HepG2 (cell line): ENCODE measurements at regions not wholly inside any gene's neighbourhood (a gene's known extent, or its start where the extent isn't known, plus 50 kb on each side); places are given as distances from the start of the nearest gene placed in this dataset.

Source experiments
- ELF4 ChIP-seq: sonication (generic); formaldehyde crosslinking; IDR thresholded peaks from 2 replicates; pipeline ENCODE4 v1.5.0; 2020; ENCODE audit warnings: missing genetic modification reagents, mild to moderate bottlenecking, moderate library complexity, borderline replicate concordance
- MED13 ChIP-seq: sonication (generic); formaldehyde crosslinking; IDR thresholded peaks from 2 replicates; pipeline ENCODE4 v1.5.0; 2020; ENCODE audit warnings: missing genetic modification reagents
- MIER2 ChIP-seq: IDR thresholded peaks from 2 replicates; pipeline ENCODE4 v1.6.1; 2016; ENCODE audit warnings: missing biosample characterization, missing genetic modification reagents
- MTF2 ChIP-seq: sonication (generic); formaldehyde crosslinking; IDR thresholded peaks from 2 replicates; pipeline ENCODE4 v1.5.0; 2020; ENCODE audit warnings: missing genetic modification reagents, borderline replicate concordance
- NR2F1 ChIP-seq, 2 experiments: fragments of 450-650 bp in 1 of 2; formaldehyde crosslinking in 1 of 2; IDR thresholded peaks; 2 replicates each; pipeline versions ENCODE4 v1.5.0 to v1.6.1; 2016 to 2020; ENCODE audit warnings: mild to moderate bottlenecking in 1 of 2, missing compliant biosample characterization in 1 of 2, missing genetic modification reagents in 1 of 2, moderate library complexity in 1 of 2
- NRL ChIP-seq: sonication (generic); formaldehyde crosslinking; IDR thresholded peaks from 2 replicates; pipeline ENCODE4 v1.5.0; 2020; ENCODE audit warnings: missing genetic modification reagents, mild to moderate bottlenecking, moderate library complexity, borderline replicate concordance
- SIX1 ChIP-seq: sonication (generic); formaldehyde crosslinking; IDR thresholded peaks from 2 replicates; pipeline ENCODE4 v1.4.0; 2020; ENCODE audit warnings: missing genetic modification reagents, borderline replicate concordance
- TBL1XR1 ChIP-seq: fragments of 150-350 bp; IDR thresholded peaks from 2 replicates; pipeline ENCODE4 v1.6.1; 2014; ENCODE audit warnings: borderline replicate concordance, low read length; ENCODE audit not compliant: partially characterized antibody
- XBP1 ChIP-seq: sonication (generic); formaldehyde crosslinking; IDR thresholded peaks from 2 replicates; pipeline ENCODE4 v1.5.0; 2020; ENCODE audit warnings: missing genetic modification reagents
- ZNF354B ChIP-seq: sonication (generic); formaldehyde crosslinking; IDR thresholded peaks from 2 replicates; pipeline ENCODE4 v1.8.0; 2022; ENCODE audit warnings: mild to moderate bottlenecking, missing genetic modification reagents
- ZNF792 ChIP-seq: IDR thresholded peaks from 2 replicates; pipeline ENCODE4 v1.6.1; 2016
- ZSCAN22 ChIP-seq: sonication (generic); formaldehyde crosslinking; IDR thresholded peaks from 2 replicates; pipeline ENCODE4 v1.4.0; 2020; ENCODE audit warnings: mild to moderate bottlenecking, missing genetic modification reagents
- TF ChIP-seq, protein P1 (sequence below): sonication (generic); formaldehyde crosslinking; IDR thresholded peaks from 2 replicates; pipeline ENCODE4 v1.5.1; 2020; ENCODE audit warnings: mild to moderate bottlenecking, missing genetic modification reagents, moderate library complexity
- TF ChIP-seq, protein P2 (sequence below): sonication (generic); formaldehyde crosslinking; IDR thresholded peaks from 2 replicates; pipeline ENCODE4 v1.5.0; 2020; ENCODE audit warnings: mild to moderate bottlenecking, missing genetic modification reagents, borderline replicate concordance
- TF ChIP-seq, protein P3 (sequence below): sonication (generic); formaldehyde crosslinking; IDR thresholded peaks from 2 replicates; pipeline ENCODE4 v1.4.0; 2020; ENCODE audit warnings: mild to moderate bottlenecking, missing genetic modification reagents, borderline replicate concordance
- TF ChIP-seq, protein P4 (sequence below): sonication (generic); formaldehyde crosslinking; IDR thresholded peaks from 2 replicates; pipeline ENCODE4 v1.8.0; 2023; ENCODE audit warnings: mild to moderate bottlenecking, missing genetic modification reagents

DNA sequence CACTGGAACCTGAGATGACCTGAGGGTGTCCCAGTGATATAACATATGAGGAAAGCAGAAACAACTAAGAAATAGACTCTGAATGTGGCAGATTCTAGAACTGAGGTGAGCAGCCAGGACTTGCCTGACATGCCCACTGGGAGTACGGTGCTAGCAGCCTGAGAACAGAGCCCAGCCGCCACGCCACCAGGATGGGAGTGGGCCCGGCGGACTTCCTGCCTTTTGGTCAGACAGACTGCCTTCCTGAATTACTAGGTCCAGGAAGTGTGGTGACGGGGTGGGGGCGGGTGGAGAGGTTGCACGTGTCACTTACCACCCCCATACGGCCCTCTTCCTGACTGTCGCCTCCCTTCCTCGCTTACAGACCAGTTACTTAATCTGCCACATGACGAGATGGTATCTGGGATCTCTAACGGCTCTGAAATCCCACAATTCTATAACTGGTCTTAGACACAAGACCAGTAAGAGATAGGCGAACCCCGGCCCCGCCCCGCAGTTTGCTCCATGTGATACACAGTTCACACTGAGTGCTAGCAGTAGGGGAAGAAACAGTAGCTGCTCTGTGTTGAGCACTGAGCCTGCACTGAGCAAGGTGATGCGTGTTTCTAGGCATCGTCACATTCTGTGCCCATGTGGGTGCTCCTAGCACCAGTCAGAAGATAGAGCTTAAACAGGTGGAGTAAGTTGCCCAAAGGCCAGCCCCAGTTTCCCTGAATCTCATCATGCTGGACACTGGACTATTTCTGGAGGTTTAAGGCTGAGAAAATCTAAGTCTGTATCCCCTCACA lies 95.7 kb downstream of the CPN2 start (continued):
- TF ChIP-seq, protein P1, sequence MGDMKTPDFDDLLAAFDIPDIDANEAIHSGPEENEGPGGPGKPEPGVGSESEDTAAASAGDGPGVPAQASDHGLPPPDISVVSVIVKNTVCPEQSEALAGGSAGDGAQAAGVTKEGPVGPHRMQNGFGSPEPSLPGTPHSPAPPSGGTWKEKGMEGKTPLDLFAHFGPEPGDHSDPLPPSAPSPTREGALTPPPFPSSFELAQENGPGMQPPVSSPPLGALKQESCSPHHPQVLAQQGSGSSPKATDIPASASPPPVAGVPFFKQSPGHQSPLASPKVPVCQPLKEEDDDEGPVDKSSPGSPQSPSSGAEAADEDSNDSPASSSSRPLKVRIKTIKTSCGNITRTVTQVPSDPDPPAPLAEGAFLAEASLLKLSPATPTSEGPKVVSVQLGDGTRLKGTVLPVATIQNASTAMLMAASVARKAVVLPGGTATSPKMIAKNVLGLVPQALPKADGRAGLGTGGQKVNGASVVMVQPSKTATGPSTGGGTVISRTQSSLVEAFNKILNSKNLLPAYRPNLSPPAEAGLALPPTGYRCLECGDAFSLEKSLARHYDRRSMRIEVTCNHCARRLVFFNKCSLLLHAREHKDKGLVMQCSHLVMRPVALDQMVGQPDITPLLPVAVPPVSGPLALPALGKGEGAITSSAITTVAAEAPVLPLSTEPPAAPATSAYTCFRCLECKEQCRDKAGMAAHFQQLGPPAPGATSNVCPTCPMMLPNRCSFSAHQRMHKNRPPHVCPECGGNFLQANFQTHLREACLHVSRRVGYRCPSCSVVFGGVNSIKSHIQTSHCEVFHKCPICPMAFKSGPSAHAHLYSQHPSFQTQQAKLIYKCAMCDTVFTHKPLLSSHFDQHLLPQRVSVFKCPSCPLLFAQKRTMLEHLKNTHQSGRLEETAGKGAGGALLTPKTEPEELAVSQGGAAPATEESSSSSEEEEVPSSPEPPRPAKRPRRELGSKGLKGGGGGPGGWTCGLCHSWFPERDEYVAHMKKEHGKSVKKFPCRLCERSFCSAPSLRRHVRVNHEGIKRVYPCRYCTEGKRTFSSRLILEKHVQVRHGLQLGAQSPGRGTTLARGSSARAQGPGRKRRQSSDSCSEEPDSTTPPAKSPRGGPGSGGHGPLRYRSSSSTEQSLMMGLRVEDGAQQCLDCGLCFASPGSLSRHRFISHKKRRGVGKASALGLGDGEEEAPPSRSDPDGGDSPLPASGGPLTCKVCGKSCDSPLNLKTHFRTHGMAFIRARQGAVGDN (CRISPR knock-in tag): peak; percentile 73
- no peak for TF ChIP-seq ZSCAN22 (CRISPR knock-in tag)
- no peak for TF ChIP-seq NRL
- TF ChIP-seq ZNF354B (CRISPR knock-in tag): no peak
- TF ChIP-seq, protein P2, sequence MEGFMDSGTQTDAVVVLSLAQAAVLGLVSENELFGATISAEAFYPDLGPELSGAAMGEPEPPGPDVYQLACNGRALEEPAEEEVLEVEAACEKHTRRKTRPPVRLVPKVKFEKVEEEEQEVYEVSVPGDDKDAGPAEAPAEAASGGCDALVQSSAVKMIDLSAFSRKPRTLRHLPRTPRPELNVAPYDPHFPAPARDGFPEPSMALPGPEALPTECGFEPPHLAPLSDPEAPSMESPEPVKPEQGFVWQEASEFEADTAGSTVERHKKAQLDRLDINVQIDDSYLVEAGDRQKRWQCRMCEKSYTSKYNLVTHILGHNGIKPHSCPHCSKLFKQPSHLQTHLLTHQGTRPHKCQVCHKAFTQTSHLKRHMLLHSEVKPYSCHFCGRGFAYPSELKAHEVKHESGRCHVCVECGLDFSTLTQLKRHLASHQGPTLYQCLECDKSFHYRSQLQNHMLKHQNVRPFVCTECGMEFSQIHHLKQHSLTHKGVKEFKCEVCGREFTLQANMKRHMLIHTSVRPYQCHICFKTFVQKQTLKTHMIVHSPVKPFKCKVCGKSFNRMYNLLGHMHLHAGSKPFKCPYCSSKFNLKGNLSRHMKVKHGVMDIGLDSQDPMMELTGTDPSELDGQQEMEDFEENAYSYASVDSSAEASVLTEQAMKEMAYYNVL: no peak
- TF ChIP-seq SIX1 (CRISPR knock-in tag): no peak
- no peak for TF ChIP-seq NR2F1 (CRISPR knock-in tag; IDR thresholded peaks at IDR 0.05)
- TF ChIP-seq ELF4 (CRISPR knock-in tag): peak; percentile 43; the same call in 1 of the 2 replicates
- TF ChIP-seq MTF2 (CRISPR knock-in tag): no peak
- TF ChIP-seq, protein P3, sequence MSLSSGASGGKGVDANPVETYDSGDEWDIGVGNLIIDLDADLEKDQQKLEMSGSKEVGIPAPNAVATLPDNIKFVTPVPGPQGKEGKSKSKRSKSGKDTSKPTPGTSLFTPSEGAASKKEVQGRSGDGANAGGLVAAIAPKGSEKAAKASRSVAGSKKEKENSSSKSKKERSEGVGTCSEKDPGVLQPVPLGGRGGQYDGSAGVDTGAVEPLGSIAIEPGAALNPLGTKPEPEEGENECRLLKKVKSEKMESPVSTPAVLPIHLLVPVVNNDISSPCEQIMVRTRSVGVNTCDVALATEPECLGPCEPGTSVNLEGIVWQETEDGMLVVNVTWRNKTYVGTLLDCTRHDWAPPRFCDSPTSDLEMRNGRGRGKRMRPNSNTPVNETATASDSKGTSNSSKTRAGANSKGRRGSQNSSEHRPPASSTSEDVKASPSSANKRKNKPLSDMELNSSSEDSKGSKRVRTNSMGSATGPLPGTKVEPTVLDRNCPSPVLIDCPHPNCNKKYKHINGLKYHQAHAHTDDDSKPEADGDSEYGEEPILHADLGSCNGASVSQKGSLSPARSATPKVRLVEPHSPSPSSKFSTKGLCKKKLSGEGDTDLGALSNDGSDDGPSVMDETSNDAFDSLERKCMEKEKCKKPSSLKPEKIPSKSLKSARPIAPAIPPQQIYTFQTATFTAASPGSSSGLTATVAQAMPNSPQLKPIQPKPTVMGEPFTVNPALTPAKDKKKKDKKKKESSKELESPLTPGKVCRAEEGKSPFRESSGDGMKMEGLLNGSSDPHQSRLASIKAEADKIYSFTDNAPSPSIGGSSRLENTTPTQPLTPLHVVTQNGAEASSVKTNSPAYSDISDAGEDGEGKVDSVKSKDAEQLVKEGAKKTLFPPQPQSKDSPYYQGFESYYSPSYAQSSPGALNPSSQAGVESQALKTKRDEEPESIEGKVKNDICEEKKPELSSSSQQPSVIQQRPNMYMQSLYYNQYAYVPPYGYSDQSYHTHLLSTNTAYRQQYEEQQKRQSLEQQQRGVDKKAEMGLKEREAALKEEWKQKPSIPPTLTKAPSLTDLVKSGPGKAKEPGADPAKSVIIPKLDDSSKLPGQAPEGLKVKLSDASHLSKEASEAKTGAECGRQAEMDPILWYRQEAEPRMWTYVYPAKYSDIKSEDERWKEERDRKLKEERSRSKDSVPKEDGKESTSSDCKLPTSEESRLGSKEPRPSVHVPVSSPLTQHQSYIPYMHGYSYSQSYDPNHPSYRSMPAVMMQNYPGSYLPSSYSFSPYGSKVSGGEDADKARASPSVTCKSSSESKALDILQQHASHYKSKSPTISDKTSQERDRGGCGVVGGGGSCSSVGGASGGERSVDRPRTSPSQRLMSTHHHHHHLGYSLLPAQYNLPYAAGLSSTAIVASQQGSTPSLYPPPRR (CRISPR knock-in tag): no peak
- TF ChIP-seq XBP1: no peak
- TF ChIP-seq MED13 (CRISPR knock-in tag): no peak
- TF ChIP-seq MIER2 (CRISPR knock-in tag): no peak
- TF ChIP-seq, protein P4, sequence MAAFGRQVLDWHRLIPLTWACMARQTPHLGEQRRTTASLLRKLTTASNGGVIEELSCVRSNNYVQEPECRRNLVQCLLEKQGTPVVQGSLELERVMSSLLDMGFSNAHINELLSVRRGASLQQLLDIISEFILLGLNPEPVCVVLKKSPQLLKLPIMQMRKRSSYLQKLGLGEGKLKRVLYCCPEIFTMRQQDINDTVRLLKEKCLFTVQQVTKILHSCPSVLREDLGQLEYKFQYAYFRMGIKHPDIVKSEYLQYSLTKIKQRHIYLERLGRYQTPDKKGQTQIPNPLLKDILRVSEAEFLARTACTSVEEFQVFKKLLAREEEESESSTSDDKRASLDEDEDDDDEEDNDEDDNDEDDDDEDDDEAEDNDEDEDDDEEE (CRISPR knock-in tag): no peak
- TF ChIP-seq ZNF792: 0 out of 2 replicates have a peak, but pooled peaks have one; percentile 37
- no peak for TF ChIP-seq TBL1XR1
